DMS114 treated with DMSO at 0.1 percent for 48 hours (cell line): ENCODE measurements at regions not wholly inside any gene's neighbourhood (a gene's known extent, or its start where the extent isn't known, plus 50 kb on each side); places are given as distances from the start of the nearest gene placed in this dataset.
"Not testable (repeated sequence)": the region's sequence is repeated elsewhere in the genome, so short reads cannot be mapped to it uniquely, and the experiment has no call there.

Experiments
- DNase-seq: peaks from one replicate; lab custom pipeline; 2025; ENCODE audit not compliant: unreplicated experiment; lab: John Stamatoyannopoulos, UW

DNA sequence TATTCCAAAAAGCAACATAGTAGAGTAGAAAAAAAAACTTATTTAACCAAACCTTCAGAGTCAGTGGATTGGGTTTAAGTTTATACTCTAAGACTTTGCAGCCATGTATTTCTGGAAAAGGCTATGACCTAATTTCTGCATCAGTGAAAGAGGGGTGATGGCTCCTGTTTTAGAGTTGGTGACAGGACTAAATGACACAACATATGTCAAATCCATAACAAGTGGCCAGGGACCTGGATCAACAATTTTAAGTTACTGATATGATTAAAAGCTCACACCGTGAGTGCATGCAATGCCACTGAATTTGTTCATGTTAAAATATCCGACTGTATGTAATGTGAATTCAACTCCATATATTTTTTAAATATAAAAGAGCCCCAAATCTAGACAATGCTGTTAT lies 390.6 kb downstream of the TNS3 start:
- no peak for DNase-seq

DNA sequence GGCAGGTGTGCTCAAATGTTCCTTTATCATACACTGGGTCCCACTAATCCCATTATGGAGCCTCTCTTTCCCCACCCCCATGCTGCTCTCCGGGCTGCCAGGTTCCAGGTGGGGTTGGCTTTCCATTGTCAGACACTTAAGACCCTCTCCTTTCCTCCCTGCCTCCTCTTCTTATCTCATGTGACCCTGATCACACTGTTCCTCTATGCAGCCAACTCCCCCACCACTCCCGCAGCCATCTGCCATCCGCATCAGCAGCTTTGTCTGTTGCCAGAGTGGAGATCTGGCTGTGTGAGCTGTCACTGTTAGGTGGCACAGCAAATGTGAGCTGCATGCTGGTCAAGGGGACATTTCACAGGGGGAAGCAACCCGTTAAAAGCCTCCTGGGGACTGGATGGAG lies 391.4 kb downstream of the TNS3 start:
- no peak for DNase-seq

DNA sequence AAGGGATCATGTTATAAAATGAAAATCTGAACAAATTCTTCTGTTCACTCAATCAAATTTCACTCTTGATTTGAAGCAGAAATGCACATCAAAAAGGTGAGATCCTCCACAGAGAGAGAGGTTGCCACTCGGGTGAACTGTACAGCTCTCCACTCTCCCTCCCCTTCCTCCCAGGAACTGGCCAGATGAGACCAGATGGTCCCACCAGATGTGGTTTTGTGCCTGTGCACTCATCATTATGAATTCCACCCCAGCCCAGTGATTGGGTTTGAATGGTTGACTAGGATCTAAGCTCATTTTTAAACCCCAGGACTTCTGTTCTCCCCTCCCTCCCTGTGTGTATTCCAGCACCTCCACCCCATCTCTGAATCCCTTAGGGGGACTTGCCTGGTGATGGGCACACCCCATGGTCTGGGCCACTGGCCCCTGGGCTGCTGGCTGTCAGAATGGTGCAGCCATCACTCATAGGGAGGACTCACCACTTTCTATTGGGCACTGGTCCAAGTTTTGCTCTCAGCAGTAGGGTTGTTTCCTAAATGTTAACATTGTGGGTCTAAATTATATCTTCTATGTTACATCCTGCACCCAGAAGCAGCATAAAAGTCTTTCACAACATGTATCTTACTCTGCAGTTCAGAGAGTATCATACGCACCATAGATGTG lies 393.1 kb downstream of the TNS3 start:
- DNase-seq: no peak

DNA sequence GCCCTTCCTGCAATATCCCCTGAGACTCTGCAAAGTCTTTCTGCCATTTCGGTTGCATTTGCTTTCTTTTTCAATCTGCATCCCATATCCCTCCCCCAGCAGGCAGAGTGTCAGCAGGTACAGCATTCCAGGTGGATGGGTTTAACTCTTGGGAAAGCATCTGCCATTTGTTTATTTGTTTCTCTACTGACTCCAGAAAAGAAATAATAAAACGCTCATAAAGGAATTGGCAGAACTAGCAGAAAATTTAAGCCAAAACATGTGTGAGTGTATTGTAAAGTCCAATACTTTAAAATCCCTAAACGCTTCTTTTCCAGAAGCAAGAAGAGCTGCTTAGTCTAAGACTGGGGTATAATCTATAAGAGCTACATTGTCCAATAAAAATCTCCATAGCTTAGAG lies 393.8 kb downstream of the TNS3 start:
- no peak for DNase-seq

DNA sequence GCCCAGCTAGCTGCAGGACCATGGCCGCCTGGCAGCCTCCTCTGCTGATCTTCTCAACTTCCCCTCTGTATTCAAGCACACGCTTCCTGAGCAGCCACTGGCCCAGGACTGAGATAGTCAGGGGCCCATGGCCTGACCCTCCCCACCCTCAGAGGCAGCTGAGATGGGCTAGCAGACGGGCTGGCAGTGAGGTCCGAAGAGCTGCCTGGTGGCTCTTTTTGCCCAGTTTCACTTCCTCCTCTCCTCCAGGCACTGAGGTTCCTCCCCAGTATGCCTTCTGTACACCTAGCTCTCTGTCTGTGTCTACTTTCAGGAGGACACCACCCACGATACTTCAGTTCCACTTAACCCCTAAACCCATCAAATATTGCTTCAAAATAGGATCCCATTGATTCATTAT lies 395.6 kb downstream of the TNS3 start:
- no peak for DNase-seq

DNA sequence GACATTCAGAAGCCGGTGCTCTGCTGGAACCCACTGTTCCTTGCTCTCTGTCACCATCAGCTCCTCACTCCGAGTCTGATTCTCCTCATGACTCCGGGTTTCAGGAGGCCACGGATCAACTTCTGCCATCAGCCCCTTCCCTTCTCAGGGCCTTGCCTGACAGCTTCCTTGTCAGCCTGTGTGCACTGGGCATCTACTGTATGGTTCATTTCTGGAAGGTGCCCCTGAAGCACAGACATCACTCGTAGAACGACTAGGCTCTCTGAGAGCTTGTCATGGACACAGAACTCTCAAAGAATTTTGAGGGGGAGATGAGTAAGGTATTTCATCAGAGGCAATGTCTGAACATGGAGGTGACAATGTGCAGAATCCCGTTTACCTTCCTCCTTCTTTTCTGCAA lies 396.1 kb downstream of the TNS3 start:
- no peak for DNase-seq

DNA sequence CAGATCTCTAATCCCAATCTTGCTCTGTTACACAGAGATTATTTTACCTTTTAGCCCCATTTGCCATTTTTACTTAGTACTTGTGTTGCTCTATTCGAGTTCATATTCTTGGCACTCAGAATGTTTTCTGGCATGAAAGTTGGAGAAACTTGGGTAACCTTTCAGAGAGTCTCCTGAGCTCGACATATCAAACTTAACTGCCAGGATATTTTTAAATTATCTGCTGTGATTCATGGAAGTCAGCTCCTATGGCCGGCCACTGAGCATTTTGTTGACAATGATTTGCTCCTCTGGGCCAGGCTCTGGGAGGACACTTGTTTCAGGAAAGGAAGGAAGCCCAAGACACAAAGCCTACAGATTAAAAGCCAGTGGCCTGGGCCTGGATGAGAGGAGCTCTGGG lies 396.7 kb downstream of the TNS3 start:
- DNase-seq: no peak

DNA sequence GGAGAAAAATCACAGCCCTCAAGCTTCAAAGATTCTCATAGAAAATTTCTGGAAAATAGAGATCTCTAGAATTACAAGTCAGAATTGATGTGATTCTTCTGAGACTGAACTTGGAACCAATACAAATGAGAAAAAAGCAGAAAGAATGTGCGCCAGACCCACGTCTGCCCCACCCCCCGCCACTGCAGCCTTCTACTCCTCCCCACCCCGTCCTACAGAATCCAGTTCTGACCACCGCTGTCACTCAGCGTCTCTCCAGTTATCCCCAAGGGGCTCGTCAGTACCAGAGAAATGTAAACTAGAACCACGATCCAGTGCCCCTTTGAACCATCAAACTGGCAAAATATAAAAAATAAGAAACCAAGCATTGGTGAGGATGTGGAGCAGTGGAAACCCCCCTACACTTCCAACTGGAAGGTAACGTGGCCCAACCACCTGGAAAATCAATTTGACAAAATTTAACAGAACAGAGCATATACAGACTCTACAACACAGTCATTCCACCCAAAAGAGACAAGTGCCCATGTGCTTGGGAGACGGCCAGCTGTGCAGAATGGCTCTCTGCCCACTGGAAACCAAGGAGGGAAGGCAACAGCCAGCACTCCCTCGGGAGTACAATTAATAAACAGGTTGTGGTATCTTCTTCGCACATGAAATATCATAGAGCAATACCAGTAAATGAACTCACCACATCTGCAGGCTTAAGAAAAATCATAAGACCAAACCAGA lies 397.9 kb downstream of the TNS3 start:
- no peak for DNase-seq

DNA sequence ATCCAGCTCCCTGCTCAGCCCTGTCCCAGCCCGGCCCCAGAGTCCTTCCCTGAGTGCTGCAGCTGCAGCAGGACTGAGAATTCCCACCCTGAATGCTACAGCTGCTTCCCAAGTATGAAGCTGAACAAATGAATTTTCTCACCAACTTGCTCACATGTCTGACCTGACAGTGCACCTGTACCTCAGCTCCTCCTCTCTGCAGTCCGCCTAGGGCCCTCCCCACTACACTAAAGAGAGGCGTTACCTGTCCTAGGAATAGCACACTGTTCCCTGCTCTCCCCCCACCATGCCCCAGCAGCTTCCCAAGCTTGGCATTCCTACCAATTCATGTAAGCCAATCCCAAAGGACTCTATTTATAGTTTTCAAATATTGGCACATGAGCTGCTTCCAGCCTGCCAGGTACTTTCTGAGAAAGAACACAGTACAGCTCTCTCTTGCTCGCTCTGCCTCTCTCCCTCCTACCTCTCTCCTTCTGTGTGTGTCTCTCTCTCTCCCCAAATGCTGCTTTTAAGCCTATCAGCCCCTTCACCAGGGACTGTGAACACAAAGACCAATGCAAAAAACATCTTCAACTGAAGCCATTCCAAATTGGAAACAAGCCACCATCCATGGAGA lies 400.1 kb downstream of the TNS3 start:
- DNase-seq: no peak

DNA sequence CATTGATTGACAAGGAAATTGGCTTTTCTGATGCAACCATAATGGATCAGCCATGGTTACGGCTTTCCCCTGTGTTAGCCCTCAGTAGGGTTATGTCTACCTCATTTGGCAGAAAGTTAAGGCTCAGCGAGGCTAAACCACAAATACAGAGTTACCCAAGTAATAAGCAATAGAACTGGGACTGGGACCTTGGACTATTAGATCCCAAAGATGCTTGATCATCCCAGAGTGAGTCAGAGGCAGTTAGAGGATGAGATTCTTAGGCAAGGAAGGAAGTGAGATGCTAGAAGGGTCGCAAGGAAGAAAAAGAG lies 401.4 kb downstream of the TNS3 start:
- no peak for DNase-seq

DNA sequence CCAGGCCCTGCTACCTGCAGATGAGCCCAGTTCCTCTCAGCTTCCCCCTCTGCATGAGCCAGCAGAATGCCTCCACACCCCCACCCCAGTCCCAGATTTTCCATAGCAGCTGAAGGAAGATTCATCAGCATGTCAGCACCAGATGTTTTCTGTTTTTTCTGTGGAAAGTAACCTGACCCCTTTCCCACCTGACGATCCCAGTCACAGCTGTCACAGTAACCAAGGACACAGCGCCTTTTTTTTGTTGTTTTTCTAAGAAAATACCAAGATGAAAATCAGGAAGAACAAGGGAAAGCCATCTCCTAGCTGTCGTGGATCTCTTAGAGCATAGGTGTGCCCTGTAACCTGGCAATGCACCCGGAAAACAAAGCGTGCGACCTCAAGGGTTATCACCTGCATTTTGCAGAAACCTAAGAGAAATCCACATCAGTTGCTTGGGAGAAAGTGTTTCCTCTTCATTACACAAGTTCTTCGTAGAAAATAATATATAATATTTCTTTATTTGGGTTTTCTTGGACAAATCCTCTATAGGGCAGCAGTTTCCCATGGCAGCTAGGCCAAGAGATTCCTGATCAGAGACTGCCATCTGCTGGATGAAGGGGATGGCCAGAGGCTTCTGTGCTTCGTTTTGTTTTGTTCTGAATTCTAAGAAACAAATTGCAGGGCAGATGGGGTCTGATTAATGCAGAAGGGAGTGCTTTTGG lies 401.9 kb downstream of the TNS3 start:
- peak; percentile 51 for DNase-seq

DNA sequence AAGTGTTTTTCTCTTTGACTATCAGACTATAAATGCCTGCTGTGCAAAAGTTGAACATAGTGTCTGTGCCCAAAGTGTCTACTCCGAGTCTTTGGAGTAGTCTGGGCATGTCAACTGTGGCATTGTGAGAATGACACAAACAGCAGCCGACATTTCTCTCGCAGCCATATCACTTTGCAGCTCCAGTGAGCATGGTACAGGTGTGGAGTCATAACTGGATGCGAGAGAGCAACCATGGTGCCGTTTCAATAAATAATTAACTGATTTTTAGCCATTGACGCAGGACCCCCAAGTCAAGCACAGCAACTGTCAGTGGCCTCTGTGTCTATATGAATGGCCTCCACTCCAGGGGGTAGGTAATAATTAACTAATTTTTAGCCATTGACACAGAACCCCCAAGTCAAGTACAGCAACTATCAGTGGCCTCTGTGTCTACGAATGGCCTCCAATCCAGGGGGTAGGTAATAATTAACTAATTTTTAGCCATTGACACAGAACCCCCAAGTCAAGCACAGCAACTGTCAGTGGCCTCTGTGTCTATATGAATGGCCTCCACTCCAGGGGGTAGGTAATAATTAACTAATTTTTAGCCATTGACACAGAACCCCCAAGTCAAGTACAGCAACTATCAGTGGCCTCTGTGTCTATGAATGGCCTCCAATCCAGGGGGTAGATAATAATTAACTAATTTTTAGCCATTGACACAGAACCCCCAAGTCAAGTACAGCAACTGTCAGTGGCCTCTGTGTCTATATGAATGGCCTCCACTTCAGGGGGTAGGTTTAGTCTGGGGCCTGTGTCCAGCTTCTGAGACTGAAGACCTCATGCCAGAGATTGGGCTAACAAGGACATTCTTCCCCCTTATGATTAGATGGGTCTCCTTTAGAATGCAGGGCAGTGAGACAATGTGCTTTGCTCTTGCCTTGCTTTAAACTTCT lies 409.0 kb downstream of the TNS3 start:
- not testable (repeated sequence) for DNase-seq

DNA sequence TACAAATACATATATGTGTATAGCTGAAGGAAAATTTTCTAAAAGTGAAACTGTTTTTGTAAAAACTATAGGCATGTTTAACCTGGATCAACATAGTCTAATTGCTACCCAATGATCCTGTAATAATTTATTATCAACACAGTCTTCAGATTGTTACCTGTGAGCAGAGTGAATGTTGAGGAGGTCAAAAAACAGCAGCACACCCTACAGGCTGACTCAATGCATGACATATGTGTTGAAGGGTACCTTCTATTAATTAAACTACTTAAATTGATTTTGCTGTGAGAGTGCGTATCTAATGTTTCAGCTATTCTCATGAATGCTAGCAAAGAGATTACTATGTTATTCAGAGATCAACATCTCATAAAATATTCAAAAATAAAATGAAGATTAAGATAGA lies 411.4 kb downstream of the TNS3 start:
- no peak for DNase-seq

DNA sequence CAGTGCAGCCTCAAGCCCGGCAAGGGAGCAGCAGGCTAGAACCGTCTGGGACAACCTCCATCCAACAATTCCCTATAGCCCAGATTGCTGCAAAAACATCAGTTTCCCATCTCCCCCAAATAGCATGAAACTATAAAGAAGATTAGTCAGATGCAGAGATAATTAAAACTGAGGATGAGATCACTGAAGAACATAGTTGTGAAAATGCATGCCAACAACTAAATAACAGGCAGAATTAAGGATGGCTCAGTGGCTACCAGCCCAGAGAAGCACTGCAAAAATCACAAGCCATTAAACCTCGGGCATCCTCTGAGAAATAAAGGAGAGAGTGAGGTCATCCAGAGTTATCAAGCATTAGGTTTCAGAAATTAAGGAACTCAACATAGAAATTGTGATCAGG lies 427.1 kb downstream of the TNS3 start:
- DNase-seq: no peak

DNA sequence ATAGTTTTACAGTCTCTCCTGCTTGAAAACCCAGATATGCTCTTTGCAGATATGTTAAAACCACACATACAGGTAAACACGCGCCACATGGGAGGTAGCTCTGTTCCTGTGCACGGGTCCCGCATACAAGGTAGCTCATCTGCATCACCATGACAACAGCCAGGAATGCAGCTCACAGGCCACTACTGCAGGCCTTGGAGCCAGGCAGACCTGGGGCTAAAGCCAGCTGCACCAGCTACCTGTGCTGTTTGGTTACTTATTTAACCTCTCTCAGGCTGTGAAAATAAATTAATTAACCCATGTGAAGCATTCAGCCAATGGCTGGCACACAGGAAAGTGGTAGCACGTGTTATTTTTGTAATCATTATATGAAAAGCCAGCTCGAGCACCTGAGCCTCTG lies 428.3 kb downstream of the TNS3 start:
- no peak for DNase-seq

DNA sequence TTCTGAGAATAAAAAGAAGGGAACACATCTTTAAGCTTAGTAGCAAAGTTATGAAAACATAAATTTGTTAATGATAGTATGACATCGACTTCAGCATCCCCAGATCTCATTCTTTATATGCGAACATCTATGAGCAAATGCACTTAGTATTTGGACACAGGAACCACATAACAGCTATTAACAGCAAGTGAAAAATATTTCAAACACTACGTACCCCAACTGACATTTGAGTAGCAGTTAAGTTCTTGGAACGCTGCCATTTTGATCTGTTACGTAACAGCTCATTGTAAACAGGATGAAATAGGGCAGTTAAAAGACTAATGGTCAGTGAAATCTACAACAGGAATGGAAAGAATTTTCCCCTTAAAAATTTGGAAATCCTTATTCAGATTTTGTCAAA lies 428.9 kb downstream of the TNS3 start:
- no peak for DNase-seq

DNA sequence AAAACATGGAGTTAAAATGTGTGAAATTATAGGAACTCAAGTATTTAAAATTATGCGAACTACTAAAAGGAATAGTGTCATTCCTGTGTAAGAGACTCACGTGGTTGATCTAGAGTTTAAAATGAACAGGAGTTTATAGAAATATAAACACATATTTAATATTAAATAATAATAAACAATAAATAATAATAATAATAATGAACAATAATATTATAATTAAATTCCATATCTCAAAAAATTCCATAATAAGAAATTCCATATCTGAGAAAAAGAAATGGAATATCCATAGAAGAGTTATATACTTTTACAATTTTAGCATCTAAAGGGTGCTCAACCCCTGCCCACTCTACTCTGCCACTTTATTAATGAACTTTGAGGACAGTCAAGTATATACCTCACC lies 429.6 kb downstream of the TNS3 start:
- DNase-seq: no peak

DNA sequence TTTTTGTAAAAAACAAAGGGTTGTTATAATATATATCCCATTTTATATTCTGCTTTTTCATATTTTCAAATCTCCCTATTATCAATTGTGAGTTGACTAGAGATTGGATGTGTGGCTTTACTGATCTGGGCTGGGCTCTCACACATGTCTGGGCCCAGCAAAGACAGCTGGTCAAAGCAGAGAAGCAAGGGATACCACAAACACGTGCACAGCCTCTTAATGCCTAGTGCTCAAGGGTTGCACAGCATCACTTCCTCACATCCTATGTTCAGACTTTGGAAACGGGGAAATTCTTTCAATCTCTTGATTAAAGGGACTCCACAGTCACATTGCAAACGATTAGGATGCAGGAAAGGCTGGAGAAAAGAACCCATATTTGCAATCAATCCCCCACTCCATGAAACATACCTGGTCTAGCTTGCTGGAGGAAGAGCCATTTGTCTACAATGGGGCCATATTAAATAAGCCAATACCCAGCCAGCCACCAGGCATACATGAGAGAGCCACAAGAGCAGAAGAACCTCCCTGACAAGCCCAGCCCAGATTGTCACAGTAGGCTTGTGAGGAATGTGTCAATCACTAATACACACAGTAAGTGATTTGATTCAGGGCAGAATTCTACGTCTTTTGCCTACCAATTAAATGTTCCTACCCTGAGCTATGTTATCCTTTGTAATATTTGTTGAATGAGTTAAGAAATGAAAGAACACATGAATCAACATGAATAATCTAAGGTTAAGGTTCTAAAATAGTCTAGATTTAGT lies 431.2 kb downstream of the TNS3 start:
- no peak for DNase-seq

DNA sequence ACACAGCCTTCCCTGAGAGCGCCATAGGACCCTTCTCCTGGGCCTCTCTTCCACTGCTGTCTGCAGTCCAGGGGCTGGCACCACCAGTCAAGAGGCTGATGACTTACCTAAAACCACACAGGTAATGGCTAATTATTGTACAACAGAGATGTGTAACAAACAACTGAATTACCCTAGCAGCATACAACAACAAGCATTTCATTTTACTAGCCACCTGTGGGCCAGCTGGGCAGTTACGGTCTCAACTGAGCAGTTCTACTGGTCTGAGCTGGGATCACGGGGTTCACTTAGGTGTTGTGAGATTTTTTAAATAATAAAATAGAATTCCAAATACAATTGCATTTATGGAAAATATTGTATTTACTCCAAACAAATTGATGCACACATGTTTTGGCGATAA lies 431.9 kb downstream of the TNS3 start:
- DNase-seq: no peak

DNA sequence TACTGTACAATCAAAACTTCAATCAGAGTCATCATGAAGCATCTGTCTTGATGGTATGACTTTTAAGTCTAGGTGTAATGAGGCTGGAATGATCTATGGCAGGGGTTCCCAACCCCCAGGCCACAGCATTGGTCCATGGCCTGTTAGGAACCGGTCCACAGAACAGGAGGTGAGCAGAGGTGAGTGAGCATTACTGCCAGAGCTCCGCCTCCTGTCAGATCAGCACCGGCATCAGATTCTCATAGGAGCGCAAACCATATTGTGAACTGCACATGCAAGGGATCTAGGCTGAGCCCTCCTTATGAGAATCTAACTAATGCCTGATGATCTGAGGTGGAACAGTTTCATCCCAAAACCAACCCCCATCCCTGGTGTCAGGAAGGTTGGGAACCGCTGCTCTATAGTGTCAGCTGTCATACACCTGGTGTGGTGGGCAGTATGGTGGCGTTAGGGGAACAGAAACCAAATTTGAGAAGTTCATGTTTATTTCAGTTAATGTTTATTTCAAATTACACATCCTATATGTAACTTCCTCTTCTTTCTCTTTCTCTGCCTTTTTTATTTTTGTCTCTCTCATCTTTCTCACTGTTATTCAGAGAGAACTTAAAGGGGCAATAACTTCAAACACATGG lies 432.6 kb downstream of the TNS3 start:
- no peak for DNase-seq
